Peyer's patch (tissue), 4 donors: ENCODE measurements at regions not wholly inside any gene's neighbourhood (a gene's known extent, or its start where the extent isn't known, plus 50 kb on each side); places are given as distances from the start of the nearest gene placed in this dataset.

Experiments used
- DNase-seq, 3 donors: peaks; one replicate each; pipeline ENCODE4 v3.0.0-alpha.2; 2017 to 2019
- H3K27ac ChIP-seq, 4 donors: fragments of 200-600 bp; sonication (generic); one replicate each; pipeline ENCODE4 v1.5.1; 2016 to 2019
- H3K27me3 ChIP-seq, 2 donors: fragments of 200-600 bp; sonication (generic); one replicate each; pipeline ENCODE4 v1.5.1; 2019
- H3K36me3 ChIP-seq, 3 donors: fragments of 200-600 bp; sonication (generic); one replicate each; pipeline ENCODE4 v1.5.1; 2016 to 2019
- H3K4me1 ChIP-seq, 4 donors: fragments of 200-600 bp; sonication (generic); one replicate each; pipeline ENCODE4 v1.5.1; 2016 to 2019
- H3K4me3 ChIP-seq, 4 donors: fragments of 200-600 bp; sonication (generic); 1 replicate in 3 of 4; 2 replicates in 1 of 4; pipeline ENCODE4 v1.5.1; 2016 to 2019; ENCODE audit warnings: mild to moderate bottlenecking in 1 of 4
- H3K9me3 ChIP-seq, 4 donors: fragments of 200-600 bp; sonication (generic); one replicate each; pipeline ENCODE4 v1.5.1; 2016 to 2019; ENCODE audit warnings: mild to moderate bottlenecking in 1 of 4
- CTCF ChIP-seq, 6 experiments: fragments of 450-650 bp in 4 of 6; fragments of 200-600 bp in 2 of 6; sonication (generic) in 1 of 6; IDR thresholded peaks; one replicate each; pipeline ENCODE4 v1.5.1; 2017 to 2019; ENCODE audit warnings: antibody characterized with exemption in 6 of 6, mild to moderate bottlenecking in 3 of 6, moderate library complexity in 1 of 6
- POLR2A ChIP-seq, 2 donors: fragments of 450-650 bp; IDR thresholded peaks; one replicate each; pipeline ENCODE4 v1.5.1; 2017; ENCODE audit warnings: antibody characterized with exemption in 2 of 2, mild to moderate bottlenecking in 2 of 2, moderate library complexity in 2 of 2

- DNase-seq = no peak
- Histone ChIP-seq H3K27me3 (no peaks in the 10 kb centered on the region), H3K36me3 (no peaks in the 10 kb centered on the region), H3K4me1 (no peaks in the 10 kb centered on the region), H3K27ac (no peak overlapping the region), H3K9me3 (no peaks in the 10 kb centered on the region), H3K4me3 (no peak overlapping the region)
- TF ChIP-seq POLR2A (IDR thresholded peaks at IDR 0.05) (no peak), CTCF (IDR thresholded peaks at IDR 0.05) (no peak)
These were observed 148.7 kb upstream of the CTSO start for GRCh38 chr4:156102411-156102810.

DNA sequence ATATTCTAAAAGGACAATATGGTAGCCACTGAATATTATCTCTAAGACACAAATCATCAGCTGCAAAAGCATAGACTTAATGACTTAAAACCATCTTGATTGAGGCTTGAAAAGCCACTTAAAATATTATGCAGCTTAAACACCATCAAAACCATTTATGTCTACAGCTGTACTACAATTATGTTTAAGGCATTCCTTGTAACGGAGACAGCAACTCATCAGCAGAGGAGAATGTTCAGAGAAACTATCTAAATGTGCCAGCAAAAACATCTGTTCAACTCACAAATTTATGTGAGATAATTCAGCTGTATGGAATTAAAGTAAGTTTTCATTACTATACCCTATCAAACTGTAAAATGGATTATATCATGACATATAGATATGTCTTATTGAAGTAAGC lies 147.9 kb upstream of the CTSO start:
- TF ChIP-seq POLR2A (IDR thresholded peaks at IDR 0.05) (no peak), CTCF (IDR thresholded peaks at IDR 0.05) (no peak)
- DNase-seq = no peak
- no peak overlapping the region for H3K4me3 ChIP-seq

GRCh38 chr4:156100651-156101050 lies 147.0 kb upstream of the CTSO start:
- Histone ChIP-seq H3K4me3 (no peak overlapping the region), H3K27me3 (no peaks in the 10 kb centered on the region), H3K4me1 (no peaks in the 10 kb centered on the region), H3K36me3 (no peaks in the 10 kb centered on the region), H3K9me3 (no peaks in the 10 kb centered on the region), H3K27ac (no peak overlapping the region)
- DNase-seq = no peak
- TF ChIP-seq POLR2A (IDR thresholded peaks at IDR 0.05) = no peak
- no peak for TF ChIP-seq CTCF (IDR thresholded peaks at IDR 0.05)

More for the DNA sequence above, 147.9 kb upstream of the CTSO start:
- Histone ChIP-seq H3K36me3 (no peaks in the 10 kb centered on the region), H3K4me1 (no peaks in the 10 kb centered on the region), H3K27ac (no peak overlapping the region), H3K27me3 (no peaks in the 10 kb centered on the region), H3K9me3 (no peaks in the 10 kb centered on the region)

DNA sequence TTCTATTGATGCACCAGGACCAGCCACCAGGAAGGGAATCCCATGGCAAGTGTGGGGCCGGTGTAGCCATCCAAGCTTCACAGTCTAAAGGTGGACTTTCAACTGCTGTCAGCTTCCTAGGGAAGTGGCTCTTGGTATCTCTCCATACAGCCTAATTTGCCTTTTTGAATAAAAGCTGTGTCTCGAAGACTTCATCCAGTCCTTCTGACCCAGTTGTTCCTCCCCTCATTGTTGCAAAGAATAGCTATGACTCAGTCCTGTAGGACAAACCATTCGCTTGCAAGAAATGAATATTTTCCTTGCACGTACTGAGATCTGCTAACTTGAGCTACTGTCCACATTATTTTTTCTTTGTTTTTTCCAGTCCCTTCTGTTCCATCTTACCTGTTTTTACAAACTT lies 145.1 kb upstream of the CTSO start:
- no peak for TF ChIP-seq POLR2A (IDR thresholded peaks at IDR 0.05)
- TF ChIP-seq CTCF (IDR thresholded peaks at IDR 0.05) = no peak

GRCh38 chr4:156085100-156085499 lies 131.4 kb upstream of the CTSO start:
- TF ChIP-seq POLR2A (IDR thresholded peaks at IDR 0.05) (no peak), CTCF (IDR thresholded peaks at IDR 0.05) (no peak)
- no peak for DNase-seq

More for the DNA sequence above, 145.1 kb upstream of the CTSO start:
- H3K9me3 ChIP-seq = no peaks in the 10 kb centered on the region
- H3K27me3 ChIP-seq = no peaks in the 10 kb centered on the region
- H3K27ac ChIP-seq = no peak overlapping the region
- DNase-seq = no peak
- H3K4me1 ChIP-seq = no peaks in the 10 kb centered on the region
- no peaks in the 10 kb centered on the region for H3K36me3 ChIP-seq
- no peak overlapping the region for H3K4me3 ChIP-seq

GRCh38 chr4:156084373-156084772 lies 130.7 kb upstream of the CTSO start:
- no peak overlapping the region for H3K27ac ChIP-seq
- H3K4me1 ChIP-seq = no peaks in the 10 kb centered on the region
- DNase-seq = no peak
- H3K36me3 ChIP-seq = no peaks in the 10 kb centered on the region
- H3K9me3 ChIP-seq = no peaks in the 10 kb centered on the region
- no peaks in the 10 kb centered on the region for H3K27me3 ChIP-seq
- no peak for TF ChIP-seq POLR2A (IDR thresholded peaks at IDR 0.05)
- no peak for TF ChIP-seq CTCF (IDR thresholded peaks at IDR 0.05)
- H3K4me3 ChIP-seq = no peak overlapping the region

More at GRCh38 chr4:156085100-156085499, 131.4 kb upstream of the CTSO start:
- Histone ChIP-seq H3K27me3 (no peaks in the 10 kb centered on the region), H3K9me3 (no peaks in the 10 kb centered on the region), H3K4me1 (no peaks in the 10 kb centered on the region), H3K36me3 (no peaks in the 10 kb centered on the region), H3K27ac (no peak overlapping the region), H3K4me3 (no peak overlapping the region)
